Psoas muscle (tissue), 7 donors: ENCODE measurements at regions not wholly inside any gene's neighbourhood (a gene's known extent, or its start where the extent isn't known, plus 50 kb on each side); places are given as distances from the start of the nearest gene placed in this dataset.

Experiments
- ATAC-seq, 4 donors: fragments of 200-7000 bp; cut with Tn5 transposase; one replicate each; pipeline ENCODE4 v1.9.1; 2020; ENCODE audit warnings: moderate library complexity in 3 of 4, mild to moderate bottlenecking in 2 of 4
- DNase-seq, 2 donors: peaks; one replicate each; pipeline ENCODE4 v3.0.0-alpha.2; 2020
- H3K27ac ChIP-seq: fragments of 200-600 bp; one replicate; pipeline ENCODE4 v1.8.0; 2022
- H3K27me3 ChIP-seq, 3 donors: fragments of 200-600 bp in 1 of 3; one replicate each; pipeline versions ENCODE4 v1.6.1 to v1.8.0; 2013 to 2022; ENCODE audit warnings: low read length in 2 of 3, mild to moderate bottlenecking in 2 of 3, moderate library complexity in 1 of 3; ENCODE audit not compliant: insufficient read depth in 3 of 3
- H3K36me3 ChIP-seq, 2 donors: fragments of 200-600 bp in 1 of 2; one replicate each; pipeline versions ENCODE4 v1.6.1 to v1.8.0; 2013 to 2022; ENCODE audit warnings: low read depth in 1 of 2, mild to moderate bottlenecking in 1 of 2, moderate library complexity in 1 of 2; ENCODE audit not compliant: insufficient read depth in 1 of 2
- H3K4me1 ChIP-seq: fragments of 200-600 bp; one replicate; pipeline ENCODE4 v1.8.0; 2022
- H3K4me3 ChIP-seq: fragments of 200-600 bp; one replicate; pipeline ENCODE4 v1.8.0; 2022; ENCODE audit warnings: mild to moderate bottlenecking
- H3K9me3 ChIP-seq: fragments of 200-600 bp; one replicate; pipeline ENCODE4 v1.8.0; 2022
- CTCF ChIP-seq: fragments of 200-600 bp; IDR thresholded peaks from one replicate; pipeline ENCODE4 v1.8.0; 2022; ENCODE audit warnings: antibody characterized with exemption
- WGBS, 3 donors: extraction: QIAGEN DNeasy Blood & Tissue Kit; methylation state at CpG; one replicate each; pipeline versions ENCODE4 v1.1.6 to v1.1.7; 2013; 5-methylcytosine and 5-hydroxymethylcytosine counted together
- intact Hi-C, 2 donors: fragments of 100-400 bp; cut with DNase I; formaldehyde crosslinking; loops; one replicate each; pipeline versions ENCODE4 v1.11.0 to v1.14.2; 2022
- donor health status: healthy with polysubstance abuse.
- donor health status: DM: no; HTN: no; CAD: no; lungs with moderate emphysema.
- donor health status: Bipolar disorder and iron deficiency.
- donor health status: healthy.
- donor health status: DM: yes; HTN: yes; CAD: no.
- donor health status: DM: no; HTN: no; CAD: no.
- donor health status: DM: yes; HTN: yes; CAD: no.

GRCh38 chr13:90447034-90447733 lies 900.3 kb upstream of the MIR17HG start:
- Histone ChIP-seq H3K9me3 (peaks cover 4% of the 10 kb centered on the region), H3K4me3 (no peak overlapping the region), H3K27ac (no peak overlapping the region), H3K27me3 (no peaks in the 10 kb centered on the region), H3K4me1 (no peaks in the 10 kb centered on the region), H3K36me3 (no peaks in the 10 kb centered on the region)
- no peak for TF ChIP-seq CTCF
- intact Hi-C loops: no loop called here
- WGBS, 3 donors: 90 to 100% (median 94%) methylated on average over 2 of the region's 2 CpGs
- DNase-seq (no peak), ATAC-seq (no peak)

- H3K36me3 ChIP-seq: no peaks in the 10 kb centered on the region
- DNase-seq: no peak
- ATAC-seq: no peak
- intact Hi-C loops: no loop called here
- H3K4me1 ChIP-seq: no peaks in the 10 kb centered on the region
- H3K27me3 ChIP-seq: no peaks in the 10 kb centered on the region
- no peak overlapping the region for H3K4me3 ChIP-seq
- no peak for TF ChIP-seq CTCF
- no peak overlapping the region for H3K27ac ChIP-seq
- H3K9me3 ChIP-seq: peaks cover 4% of the 10 kb centered on the region
Observed at GRCh38 chr13:90447734-90448101, 899.8 kb upstream of the MIR17HG start.

GRCh38 chr13:90448466-90449037 lies 898.9 kb upstream of the MIR17HG start:
- no peak for DNase-seq
- no peak for ATAC-seq
- intact Hi-C loops: no loop called here
- no peak for TF ChIP-seq CTCF
- H3K9me3 ChIP-seq: peaks cover 4% of the 10 kb centered on the region
- H3K36me3 ChIP-seq: no peaks in the 10 kb centered on the region
- H3K4me3 ChIP-seq: no peak overlapping the region
- H3K27ac ChIP-seq: no peak overlapping the region
- no peaks in the 10 kb centered on the region for H3K27me3 ChIP-seq
- no peaks in the 10 kb centered on the region for H3K4me1 ChIP-seq
- 53 to 68% (median 66%) methylated on average over 2 of the region's 2 CpGs for WGBS, 3 donors

GRCh38 chr13:90453342-90453741 lies 894.1 kb upstream of the MIR17HG start:
- H3K27ac ChIP-seq: no peak overlapping the region
- no peak for TF ChIP-seq CTCF
- intact Hi-C loops: no loop called here
- no peaks in the 10 kb centered on the region for H3K27me3 ChIP-seq
- H3K4me1 ChIP-seq: no peaks in the 10 kb centered on the region
- DNase-seq (no peak), ATAC-seq (no peak)
- H3K36me3 ChIP-seq: no peaks in the 10 kb centered on the region
- no peak overlapping the region for H3K4me3 ChIP-seq
- H3K9me3 ChIP-seq: no peaks in the 10 kb centered on the region
- WGBS, 3 donors: 92 to 98% (median 95%) methylated on average over 3 of the region's 3 CpGs
